GM12878 (cell line): ENCODE measurements at regions not wholly inside any gene's neighbourhood (a gene's known extent, or its start where the extent isn't known, plus 50 kb on each side); places are given as distances from the start of the nearest gene placed in this dataset.

Experiments used
- ATAC-seq: fragments of 200-7000 bp; cut with Tn5 transposase; 3 replicates; pipeline ENCODE4 v1.9.1; 2020; ENCODE audit warnings: mild to moderate bottlenecking, moderate library complexity
- BruUV-seq: library from RNA; stranded (reverse); fragments of 400-500 nt; replicated peaks from 2 replicates; lab custom pipeline; 2021; lab: Mats Ljungman, UMichigan
- CTCF ChIA-PET: fragments of 300-600 bp; sonication (Branson Sonifier 250); formaldehyde crosslinking; extraction: SDS; loops from one replicate; lab custom pipeline; 2021; ENCODE audit warnings: inconsistent platforms; lab: Yijun Ruan, JAX
- POLR2A ChIA-PET: fragments of 350-600 bp; formaldehyde crosslinking; extraction: SDS; loops from one replicate; lab custom pipeline; 2021; ENCODE audit warnings: inconsistent platforms; lab: Charles Lee
- RAD21 ChIA-PET: fragments of 300-600 bp; sonication (Branson Sonifier 250); formaldehyde crosslinking; loops from one replicate; lab custom pipeline; 2023; ENCODE audit warnings: antibody characterized with exemption; ENCODE audit not compliant: unreplicated experiment; lab: Charles Lee
- SMC1A ChIA-PET: fragments of 300-600 bp; sonication (Branson Sonifier 250); formaldehyde crosslinking; loops from one replicate; lab custom pipeline; 2023; ENCODE audit not compliant: unreplicated experiment, uncharacterized antibody; lab: Charles Lee
- DNase-seq: peaks from one replicate; pipeline ENCODE4 v3.0.0-alpha.2; 2011; ENCODE audit warnings: low read depth, low spot score
- FAIRE-seq: peaks from 3 replicates; lab custom pipeline; 2011; peaks lifted over from hg19 to GRCh38; lab: Jason Lieb, UNC
- H2AFZ ChIP-seq: 2 replicates; pipeline ENCODE4 v1.6.0; 2011; ENCODE audit warnings: low read depth, low read length, control low read depth; ENCODE audit not compliant: control insufficient read depth
- H3K27ac ChIP-seq: 2 replicates; pipeline ENCODE4 v1.5.1; 2011; ENCODE audit warnings: control low read depth; ENCODE audit not compliant: control insufficient read depth, insufficient read depth
- H3K27me3 ChIP-seq, 2 experiments: replicated peaks in 1 of 2; 2 replicates each; pipeline versions ENCODE4 v1.6.0 to v1.6.1; 2011; ENCODE audit warnings: low read length in 1 of 2; ENCODE audit not compliant: control insufficient read depth in 2 of 2, insufficient read depth in 2 of 2
- H3K36me3 ChIP-seq, 2 experiments: 2 replicates each; pipeline ENCODE4 v1.5.1; 2011; ENCODE audit warnings: low read length in 1 of 2; ENCODE audit not compliant: control insufficient read depth in 2 of 2, insufficient read depth in 2 of 2
- H3K4me1 ChIP-seq: 2 replicates; pipeline ENCODE4 v1.6.1; 2011; ENCODE audit warnings: mild to moderate bottlenecking, low read length, moderate library complexity, mixed read lengths; ENCODE audit not compliant: control insufficient read depth, insufficient read depth
- H3K4me2 ChIP-seq: 2 replicates; pipeline ENCODE4 v1.6.0; 2011; ENCODE audit warnings: control low read depth; ENCODE audit not compliant: control insufficient read depth, insufficient read depth
- H3K4me3 ChIP-seq: fragments of 200-600 bp; sonication (generic); 2 replicates; pipeline ENCODE4 v1.5.1; 2016
- H3K79me2 ChIP-seq: 2 replicates; pipeline ENCODE4 v1.6.0; 2011; ENCODE audit warnings: low read length; ENCODE audit not compliant: control insufficient read depth, insufficient read depth
- H3K9ac ChIP-seq: 2 replicates; pipeline ENCODE4 v1.8.0; 2011; ENCODE audit warnings: low read length, control low read depth, mixed read lengths; ENCODE audit not compliant: control insufficient read depth, insufficient read depth
- H3K9me3 ChIP-seq: replicated peaks from 3 replicates; pipeline ENCODE4 v1.5.1; 2011; ENCODE audit warnings: mild to moderate bottlenecking, low read length; ENCODE audit not compliant: control insufficient read depth, insufficient read depth
- H4K20me1 ChIP-seq: 2 replicates; pipeline ENCODE4 v1.6.0; 2011; ENCODE audit not compliant: control insufficient read depth, insufficient read depth
- BCL3 ChIP-seq: IDR thresholded peaks from 2 replicates; pipeline ENCODE4 v1.6.1; 2011; ENCODE audit warnings: borderline replicate concordance, low read depth, mild to moderate bottlenecking, moderate library complexity, low read length; ENCODE audit not compliant: insufficient read depth, poor library complexity, severe bottlenecking
- EGR1 ChIP-seq, 2 experiments: IDR thresholded peaks; 1 replicate in 1 of 2; 2 replicates in 1 of 2; pipeline ENCODE4 v1.6.1; 2011 to 2012; ENCODE audit warnings: low read depth in 2 of 2, low read length in 2 of 2, borderline replicate concordance in 1 of 2, mild to moderate bottlenecking in 1 of 2, moderate library complexity in 1 of 2
- FOXM1 ChIP-seq: IDR thresholded peaks from 2 replicates; pipeline ENCODE4 v1.6.1; 2012; ENCODE audit warnings: low read depth, mild to moderate bottlenecking, inconsistent platforms, low read length, moderate library complexity
- HSF1 ChIP-seq: fragments of 150-350 bp; IDR thresholded peaks from 2 replicates; pipeline ENCODE4 v1.6.1; 2014; ENCODE audit warnings: mild to moderate bottlenecking, low read depth, low read length
- MEF2A ChIP-seq: IDR thresholded peaks from 2 replicates; pipeline ENCODE4 v1.6.1; 2011; ENCODE audit warnings: low read depth, mild to moderate bottlenecking, low read length, moderate library complexity; ENCODE audit not compliant: insufficient read depth
- RELA ChIP-seq: fragments of 450-650 bp; IDR thresholded peaks from 2 replicates; pipeline ENCODE4 v1.8.0; 2014; ENCODE audit warnings: borderline replicate concordance; ENCODE audit not compliant: partially characterized antibody
- SMAD1 ChIP-seq: fragments of 450-650 bp; IDR thresholded peaks from 2 replicates; pipeline ENCODE4 v1.6.1; 2018; ENCODE audit warnings: mild to moderate bottlenecking, low read depth; ENCODE audit not compliant: partially characterized antibody
- WGBS: methylation state at CpG from one replicate; pipeline ENCODE4 v1.1.6; 2016; ENCODE audit warnings: low lambda C conversion rate; ENCODE audit not compliant: insufficient replicate concordance, insufficient coverage; ENCODE audit errors: missing lambda C conversion rate; 5-methylcytosine and 5-hydroxymethylcytosine counted together
- in situ Hi-C: fragments of 300-500 bp; cut with MboI; formaldehyde crosslinking; loops from 9 replicates; pipeline ENCODE4 v1.14.3; 2018; ENCODE audit warnings: mixed read lengths
- intact Hi-C: fragments of 100-400 bp; cut with micrococcal nuclease; formaldehyde crosslinking; loops from one replicate; pipeline ENCODE4 v1.14.2; 2022; ENCODE audit not compliant: unreplicated experiment

DNA sequence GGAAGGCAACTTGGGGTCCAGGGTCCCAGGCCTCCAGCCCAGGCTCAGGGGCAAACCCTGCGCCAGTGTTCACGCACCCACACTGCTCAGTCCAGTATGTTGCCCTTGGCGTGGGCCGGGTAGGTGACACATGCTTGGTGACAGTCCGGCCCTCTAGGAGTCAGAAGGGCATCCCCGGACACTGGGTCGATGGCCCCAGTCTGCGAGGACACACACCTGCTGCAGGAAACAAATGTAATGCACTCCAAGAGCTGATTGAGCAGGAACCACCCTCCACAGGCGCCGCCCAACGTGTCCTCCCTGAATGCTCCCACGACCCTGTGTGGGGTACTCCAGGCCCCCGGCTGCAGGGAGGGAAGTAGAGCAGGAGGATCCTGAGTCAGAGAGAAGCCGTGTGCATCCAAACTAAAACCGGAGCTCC, 160.7 kb downstream of the DLL1 start:
- no peaks in the 10 kb centered on the region for H4K20me1 ChIP-seq
- POLR2A ChIA-PET = no interaction called here
- no peaks in the 10 kb centered on the region for H3K36me3 ChIP-seq
- CTCF ChIA-PET = no interaction called here
- H3K4me2 ChIP-seq = no peak overlapping the region
- H3K79me2 ChIP-seq = no peaks in the 10 kb centered on the region
- no peak overlapping the region for H3K9ac ChIP-seq
- no peak for TF ChIP-seq MEF2A
- no peak for TF ChIP-seq EGR1 (IDR thresholded peaks at IDR 0.05; ENCODE audit: borderline replicate concordance in 1 of 2, low read depth in 2 of 2, low read length in 2 of 2)
- no peak for TF ChIP-seq HSF1
- TF ChIP-seq SMAD1 = no peak
- no peak for TF ChIP-seq RELA
- TF ChIP-seq BCL3 = no peak
- no peak for TF ChIP-seq FOXM1
- RAD21 ChIA-PET = no interaction called here
- H3K9me3 ChIP-seq = peaks cover 1% of the 10 kb centered on the region; the same call in 2 of the 3 replicates
- no peaks in the 10 kb centered on the region; the same call in none of the 2 replicates for H3K4me1 ChIP-seq
- WGBS = 41% methylated on average over 15 of the region's 15 CpGs
- no peak overlapping the region for H2AFZ ChIP-seq
- no TSS peak for BruUV-seq
- SMC1A ChIA-PET = no interaction called here
- H3K27me3 ChIP-seq = no peaks in the 10 kb centered on the region
- intact Hi-C loops = no loop called here
- H3K27ac ChIP-seq = no peak overlapping the region
- H3K4me3 ChIP-seq = no peak overlapping the region
- FAIRE-seq = no peak
- DNase-seq = no peak
- ATAC-seq = no peak
- in situ Hi-C loops = no loop called here
